ENCODE measurements at regions not wholly inside any gene's neighbourhood (a gene's known extent, or its start where the extent isn't known, plus 50 kb on each side); places are given as distances from the start of the nearest gene placed in this dataset.
"Not testable (repeated sequence)": the region's sequence is repeated elsewhere in the genome, so short reads cannot be mapped to it uniquely, and the experiment has no call there.

- not testable (repeated sequence) for TF ChIP-seq CTCF (conservative IDR thresholded peaks at IDR 0.05; ENCODE audit: low read length); EZH2phosphoT487 (IDR thresholded peaks at IDR 0.05; ENCODE audit: borderline replicate concordance)
Measured at GRCh38 chrX:9405635-9406034, 59.2 kb upstream of the TBL1X start.
